H1 (cell line): ENCODE measurements at regions not wholly inside any gene's neighbourhood (a gene's known extent, or its start where the extent isn't known, plus 50 kb on each side); places are given as distances from the start of the nearest gene placed in this dataset.

Source experiments
- EZH2 ChIP-seq: fragments of 200-600 bp; sonication (generic); IDR thresholded peaks from 2 replicates; pipeline ENCODE4 v1.7.1; 2012; ENCODE audit warnings: low read depth, mild to moderate bottlenecking, moderate library complexity, low read length, inconsistent platforms; ENCODE audit not compliant: severe bottlenecking

DNA sequence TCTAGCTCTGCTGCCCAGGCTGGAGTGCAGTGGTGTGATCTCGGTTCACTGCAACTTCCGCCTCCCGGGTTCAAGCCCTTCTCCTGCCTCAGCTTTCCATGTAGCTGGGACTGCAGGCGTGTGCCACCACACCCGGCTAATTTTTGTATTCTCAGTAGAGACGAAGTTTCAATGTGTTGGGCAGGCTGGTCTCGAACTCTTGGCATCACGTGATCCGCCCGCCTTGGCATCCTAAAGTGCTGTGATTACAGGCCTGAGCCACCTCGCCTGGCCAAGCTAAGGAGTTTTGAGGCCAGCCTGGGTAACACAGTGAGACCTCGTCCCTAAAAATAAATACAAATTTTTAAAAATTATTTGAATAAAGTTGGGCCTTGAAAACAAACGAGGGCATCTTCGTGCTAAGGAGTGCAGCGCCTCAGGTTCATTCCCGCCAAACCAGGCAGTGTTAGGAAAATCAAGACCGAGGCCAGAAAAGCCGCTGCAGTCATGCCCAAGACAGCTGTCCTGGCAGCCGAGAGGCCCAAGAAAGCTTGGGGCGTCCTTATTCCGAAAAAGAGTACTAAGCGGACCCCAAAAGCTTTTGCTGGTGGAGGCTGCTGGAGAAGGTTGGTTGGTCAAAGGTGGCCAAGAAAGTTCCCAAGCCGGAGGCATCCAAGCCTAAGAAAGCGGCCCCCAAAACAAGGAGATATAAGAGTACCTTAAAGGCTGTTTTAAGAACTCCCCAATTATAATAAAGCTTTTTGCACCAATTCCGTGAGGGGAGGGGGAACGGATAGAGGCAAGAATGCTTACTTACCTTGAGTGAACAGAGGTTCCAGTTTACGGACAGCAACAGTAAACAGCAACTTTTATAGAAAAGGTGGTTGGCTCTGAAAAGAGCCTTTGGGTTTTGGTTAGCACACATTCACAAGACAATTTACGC is 109.0 kb downstream of the HFE start (continued):
- TF ChIP-seq EZH2: no peak
